ENCODE measurements at regions not wholly inside any gene's neighbourhood (a gene's known extent, or its start where the extent isn't known, plus 50 kb on each side); places are given as distances from the start of the nearest gene placed in this dataset.

- no peak for DNase-seq (ENCODE audit: low read depth)
- no peak overlapping the region for H3K4me3 ChIP-seq (ENCODE audit: low read depth, low read length)
- TF ChIP-seq CTCF (IDR thresholded peaks at IDR 0.05; ENCODE audit: insufficient read depth, low read length, severe bottlenecking), result no peak
- FAIRE-seq, result no peak
- H3K27me3 ChIP-seq (ENCODE audit: control insufficient read depth, insufficient read depth, low read length), result no peaks in the 10 kb centered on the region
- H3K36me3 ChIP-seq (ENCODE audit: control insufficient read depth, insufficient read depth, low read length), result no peaks in the 10 kb centered on the region
Measured at GRCh38 chrX:56066016-56066415, 166.1 kb upstream of the KLF8 start.

GRCh38 chrX:56068274-56068758 is 163.8 kb upstream of the KLF8 start:
- no peaks in the 10 kb centered on the region for H3K27me3 ChIP-seq (ENCODE audit: control insufficient read depth, insufficient read depth, low read length)
- H3K4me3 ChIP-seq (ENCODE audit: low read depth, low read length), result no peak overlapping the region
- TF ChIP-seq CTCF (IDR thresholded peaks at IDR 0.05; ENCODE audit: insufficient read depth, low read length, severe bottlenecking), result no peak
- DNase-seq (ENCODE audit: low read depth), result peak; percentile 3
- H3K36me3 ChIP-seq (ENCODE audit: control insufficient read depth, insufficient read depth, low read length), result no peaks in the 10 kb centered on the region
- no peak for FAIRE-seq

- Histone ChIP-seq H3K36me3 (ENCODE audit: control insufficient read depth, insufficient read depth, low read length) (no peaks in the 10 kb centered on the region), H3K4me3 (ENCODE audit: low read depth, low read length) (no peak overlapping the region), H3K27me3 (ENCODE audit: control insufficient read depth, insufficient read depth, low read length) (no peaks in the 10 kb centered on the region)
- DNase-seq (ENCODE audit: low read depth), result no peak
- TF ChIP-seq CTCF (IDR thresholded peaks at IDR 0.05; ENCODE audit: insufficient read depth, low read length, severe bottlenecking), result no peak
- FAIRE-seq, result no peak
Measured at GRCh38 chrX:56069299-56069931, 162.7 kb upstream of the KLF8 start.

- DNase-seq (ENCODE audit: low read depth) (no peak), FAIRE-seq (no peak)
- no peaks in the 10 kb centered on the region for H3K36me3 ChIP-seq (ENCODE audit: control insufficient read depth, insufficient read depth, low read length)
- no peak overlapping the region for H3K4me3 ChIP-seq (ENCODE audit: low read depth, low read length)
- TF ChIP-seq CTCF (IDR thresholded peaks at IDR 0.05; ENCODE audit: insufficient read depth, low read length, severe bottlenecking), result no peak
- H3K27me3 ChIP-seq (ENCODE audit: control insufficient read depth, insufficient read depth, low read length), result no peaks in the 10 kb centered on the region
Measured at GRCh38 chrX:56089376-56089775, 142.8 kb upstream of the KLF8 start.

- no peaks in the 10 kb centered on the region for H3K36me3 ChIP-seq (ENCODE audit: control insufficient read depth, insufficient read depth, low read length)
Measured at GRCh38 chrX:56099271-56099670, 132.9 kb upstream of the KLF8 start.

More at GRCh38 chrX:56099271-56099670, 132.9 kb upstream of the KLF8 start:
- no peak for DNase-seq (ENCODE audit: low read depth)
- no peak for FAIRE-seq
- no peak for TF ChIP-seq CTCF (IDR thresholded peaks at IDR 0.05; ENCODE audit: insufficient read depth, low read length, severe bottlenecking)
- Histone ChIP-seq H3K4me3 (ENCODE audit: low read depth, low read length) (no peak overlapping the region), H3K27me3 (ENCODE audit: control insufficient read depth, insufficient read depth, low read length) (no peaks in the 10 kb centered on the region)

Measured in bronchial epithelial cell (primary cell).